ENCODE measurements at regions not wholly inside any gene's neighbourhood (a gene's known extent, or its start where the extent isn't known, plus 50 kb on each side); places are given as distances from the start of the nearest gene placed in this dataset.

- no peak for DNase-seq (ENCODE audit: extremely low spot score)
- TF ChIP-seq FOXA1 (IDR thresholded peaks at IDR 0.05) (no peak), BHLHE40 (IDR thresholded peaks at IDR 0.05; ENCODE audit: borderline replicate concordance) (no peak), SUZ12 (IDR thresholded peaks at IDR 0.05) (no peak), TARDBP (IDR thresholded peaks at IDR 0.05) (no peak), HDGF (IDR thresholded peaks at IDR 0.05; ENCODE audit: borderline replicate concordance) (no peak)
- ChIA-PET POLR2A (no interaction called here), CTCF (interaction anchor here (0.6 kb wide), 1 partner anchor 22 kb away, joined by 5 read pairs; no protein-coding TSS in a partner anchor)
Observed at GRCh38 chr6:40253420-40253819, 319.2 kb upstream of the MOCS1 start.

DNA sequence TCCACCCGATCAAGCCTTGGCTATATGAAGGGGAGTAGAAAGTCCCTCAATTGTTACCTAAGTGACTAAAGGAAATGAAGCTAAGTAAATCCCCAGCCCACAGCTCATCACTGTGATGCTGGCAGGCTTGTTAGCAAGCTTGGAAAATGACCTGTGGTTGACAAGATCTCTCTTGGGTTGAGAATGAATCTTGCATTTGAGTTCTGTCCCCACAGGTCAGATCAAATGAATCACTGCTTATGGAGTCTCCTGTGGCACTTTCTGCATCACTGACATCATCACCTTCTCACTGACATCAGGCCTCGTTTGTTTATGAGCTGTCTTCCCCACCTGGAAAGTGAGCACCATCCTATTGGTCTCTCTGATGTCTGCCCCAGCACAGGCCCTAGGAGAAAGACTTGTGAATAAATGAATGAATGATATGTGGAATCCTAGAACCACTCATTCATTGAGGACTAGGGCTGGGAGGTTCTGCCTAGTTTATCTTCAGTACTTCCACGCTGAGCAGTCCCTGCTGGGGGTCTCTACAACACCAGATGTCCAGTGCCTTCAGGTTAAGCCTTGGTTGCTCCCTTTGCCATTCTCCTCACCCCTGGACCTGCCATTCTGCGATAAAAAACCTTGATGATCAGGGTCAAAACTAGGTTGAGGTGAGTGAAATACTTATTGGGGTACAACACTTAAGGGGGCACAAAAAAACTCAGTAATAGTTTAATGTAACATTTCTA lies 318.4 kb upstream of the MOCS1 start:
- no peak for DNase-seq (ENCODE audit: extremely low spot score)
- POLR2A ChIA-PET: no interaction called here
- CTCF ChIA-PET: interaction anchor here (0.6 kb wide), 1 partner anchor 21 kb away, joined by 5 read pairs; no protein-coding TSS in a partner anchor
- TF ChIP-seq L3MBTL2 (conservative IDR thresholded peaks at IDR 0.05): no peak
- no peak for TF ChIP-seq SP1 (IDR thresholded peaks at IDR 0.05)
- TF ChIP-seq, protein P1, sequence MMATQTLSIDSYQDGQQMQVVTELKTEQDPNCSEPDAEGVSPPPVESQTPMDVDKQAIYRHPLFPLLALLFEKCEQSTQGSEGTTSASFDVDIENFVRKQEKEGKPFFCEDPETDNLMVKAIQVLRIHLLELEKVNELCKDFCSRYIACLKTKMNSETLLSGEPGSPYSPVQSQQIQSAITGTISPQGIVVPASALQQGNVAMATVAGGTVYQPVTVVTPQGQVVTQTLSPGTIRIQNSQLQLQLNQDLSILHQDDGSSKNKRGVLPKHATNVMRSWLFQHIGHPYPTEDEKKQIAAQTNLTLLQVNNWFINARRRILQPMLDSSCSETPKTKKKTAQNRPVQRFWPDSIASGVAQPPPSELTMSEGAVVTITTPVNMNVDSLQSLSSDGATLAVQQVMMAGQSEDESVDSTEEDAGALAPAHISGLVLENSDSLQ (IDR thresholded peaks at IDR 0.05): no peak
- TF ChIP-seq ELF4 (IDR thresholded peaks at IDR 0.05): no peak
- TF ChIP-seq ARNT (IDR thresholded peaks at IDR 0.05): no peak
- TF ChIP-seq CTBP1 (IDR thresholded peaks at IDR 0.05; ENCODE audit: borderline replicate concordance): no peak
- no peak for TF ChIP-seq TARDBP (IDR thresholded peaks at IDR 0.05)
- TF ChIP-seq FOXK2 (IDR thresholded peaks at IDR 0.05): no peak
- TF ChIP-seq FOXM1 (IDR thresholded peaks at IDR 0.05; ENCODE audit: borderline replicate concordance): no peak
- no peak for TF ChIP-seq BHLHE40 (IDR thresholded peaks at IDR 0.05; ENCODE audit: borderline replicate concordance)
- no peak for TF ChIP-seq ZNF384 (IDR thresholded peaks at IDR 0.05)
- TF ChIP-seq HDGF (IDR thresholded peaks at IDR 0.05; ENCODE audit: borderline replicate concordance): no peak
- no peak for TF ChIP-seq SUZ12 (IDR thresholded peaks at IDR 0.05)
- no peak for TF ChIP-seq FOXA1 (IDR thresholded peaks at IDR 0.05)
- no peak for TF ChIP-seq LEF1 (IDR thresholded peaks at IDR 0.05; ENCODE audit: borderline replicate concordance)

- no peak for DNase-seq (ENCODE audit: extremely low spot score)
- POLR2A ChIA-PET: no interaction called here
- TF ChIP-seq LEF1 (IDR thresholded peaks at IDR 0.05; ENCODE audit: borderline replicate concordance): no peak
- TF ChIP-seq SUZ12 (IDR thresholded peaks at IDR 0.05): no peak
- TF ChIP-seq BHLHE40 (IDR thresholded peaks at IDR 0.05; ENCODE audit: borderline replicate concordance): no peak
- no peak for TF ChIP-seq L3MBTL2 (conservative IDR thresholded peaks at IDR 0.05)
- TF ChIP-seq ARNT (IDR thresholded peaks at IDR 0.05): no peak
- TF ChIP-seq FOXK2 (IDR thresholded peaks at IDR 0.05): no peak
- TF ChIP-seq NFRKB (IDR thresholded peaks at IDR 0.05): no peak
- no peak for TF ChIP-seq ZNF384 (IDR thresholded peaks at IDR 0.05)
- no peak for TF ChIP-seq TARDBP (IDR thresholded peaks at IDR 0.05)
- CTCF ChIA-PET: no interaction called here
Observed at GRCh38 chr6:40251637-40252300, 317.5 kb upstream of the MOCS1 start.

GRCh38 chr6:40249935-40250334 lies 315.7 kb upstream of the MOCS1 start:
- CTCF ChIA-PET: no interaction called here
- POLR2A ChIA-PET: no interaction called here
- no peak for DNase-seq (ENCODE audit: extremely low spot score)
- TF ChIP-seq ELF4 (IDR thresholded peaks at IDR 0.05) (no peak), NFRKB (IDR thresholded peaks at IDR 0.05) (no peak), ZNF384 (IDR thresholded peaks at IDR 0.05) (no peak), BHLHE40 (IDR thresholded peaks at IDR 0.05; ENCODE audit: borderline replicate concordance) (no peak), L3MBTL2 (conservative IDR thresholded peaks at IDR 0.05) (no peak), SP1 (IDR thresholded peaks at IDR 0.05) (no peak), ARNT (IDR thresholded peaks at IDR 0.05) (no peak), CTBP1 (IDR thresholded peaks at IDR 0.05; ENCODE audit: borderline replicate concordance) (no peak), FOXM1 (IDR thresholded peaks at IDR 0.05; ENCODE audit: borderline replicate concordance) (no peak), HDGF (IDR thresholded peaks at IDR 0.05; ENCODE audit: borderline replicate concordance) (no peak), LEF1 (IDR thresholded peaks at IDR 0.05; ENCODE audit: borderline replicate concordance) (no peak), FOXA1 (IDR thresholded peaks at IDR 0.05) (no peak), TARDBP (IDR thresholded peaks at IDR 0.05) (no peak), FOXK2 (IDR thresholded peaks at IDR 0.05) (no peak)
- TF ChIP-seq, protein P1 (IDR thresholded peaks at IDR 0.05): no peak

DNA sequence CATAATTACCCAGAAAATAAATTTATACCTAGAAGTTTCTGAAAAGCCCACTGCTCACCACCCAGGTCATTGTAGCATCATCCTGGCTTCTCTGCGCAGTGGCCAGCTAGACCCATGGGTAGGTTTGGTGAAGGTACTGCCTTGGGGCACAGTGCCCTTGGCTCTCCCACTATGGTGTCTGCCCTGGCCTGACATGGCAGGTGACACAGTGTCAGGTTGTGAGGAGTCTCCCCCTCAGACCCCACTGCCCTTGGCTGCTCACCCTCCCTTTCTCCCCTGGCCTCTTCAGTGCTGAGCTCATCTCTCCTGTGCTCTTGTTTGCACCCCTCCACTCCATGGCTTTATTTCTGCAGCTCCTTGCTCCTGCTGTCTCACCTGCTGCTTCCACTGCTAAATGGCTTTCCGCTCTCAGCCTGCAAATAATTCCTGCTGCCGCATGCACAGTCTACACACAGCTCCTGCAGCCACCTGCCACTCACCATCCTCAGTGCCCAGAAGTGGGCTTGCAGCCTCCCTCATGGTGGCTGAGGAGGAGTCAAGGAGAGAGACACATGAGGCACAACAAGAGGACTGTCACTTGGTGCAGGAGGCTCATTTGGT lies 313.4 kb upstream of the MOCS1 start:
- POLR2A ChIA-PET: no interaction called here
- TF ChIP-seq SUZ12 (IDR thresholded peaks at IDR 0.05) (no peak), BHLHE40 (IDR thresholded peaks at IDR 0.05; ENCODE audit: borderline replicate concordance) (no peak), L3MBTL2 (conservative IDR thresholded peaks at IDR 0.05) (no peak), FOXA1 (IDR thresholded peaks at IDR 0.05) (no peak), ARNT (IDR thresholded peaks at IDR 0.05) (no peak), FOXK2 (IDR thresholded peaks at IDR 0.05) (no peak), CTBP1 (IDR thresholded peaks at IDR 0.05; ENCODE audit: borderline replicate concordance) (no peak), ZNF384 (IDR thresholded peaks at IDR 0.05) (no peak), HDGF (IDR thresholded peaks at IDR 0.05; ENCODE audit: borderline replicate concordance) (no peak), ELF4 (IDR thresholded peaks at IDR 0.05) (no peak), NFRKB (IDR thresholded peaks at IDR 0.05) (no peak), FOXM1 (IDR thresholded peaks at IDR 0.05; ENCODE audit: borderline replicate concordance) (no peak)
- TF ChIP-seq, protein P1 (IDR thresholded peaks at IDR 0.05): no peak
- CTCF ChIA-PET: no interaction called here
- no peak for DNase-seq (ENCODE audit: extremely low spot score)
